ENCODE measurements at regions not wholly inside any gene's neighbourhood (a gene's known extent, or its start where the extent isn't known, plus 50 kb on each side); places are given as distances from the start of the nearest gene placed in this dataset.

GRCh38 chr22:27514601-27515523, 286.7 kb downstream of the MN1 start:
- DNase-seq (ENCODE audit: low spot score): peak; percentile 87
- no peaks in the 10 kb centered on the region for H3K9me3 ChIP-seq
- no peaks in the 10 kb centered on the region for H3K36me3 ChIP-seq
- TF ChIP-seq CTCF (IDR thresholded peaks at IDR 0.05): no peak
- peaks cover 0 to 10% of the 10 kb centered on the region in 2 donors for H3K4me1 ChIP-seq
- peak overlapping the region; percentile 41 to 74 for H3K27ac ChIP-seq
- H3K27me3 ChIP-seq: no peaks in the 10 kb centered on the region
- H3K4me3 ChIP-seq: no peak overlapping the region

- no peak overlapping the region for H3K27ac ChIP-seq
- no peak for TF ChIP-seq CTCF (IDR thresholded peaks at IDR 0.05)
- no peaks in the 10 kb centered on the region for H3K27me3 ChIP-seq
- H3K4me3 ChIP-seq: no peak overlapping the region
- H3K4me1 ChIP-seq: peaks cover 0 to under 1% of the 10 kb centered on the region in 2 donors
- no peaks in the 10 kb centered on the region for H3K36me3 ChIP-seq
- DNase-seq (ENCODE audit: low spot score): no peak
- H3K9me3 ChIP-seq: no peaks in the 10 kb centered on the region
Measured at GRCh38 chr22:27517361-27518155, 284.0 kb downstream of the MN1 start.

GRCh38 chr22:27518531-27519340, 282.8 kb downstream of the MN1 start:
- Histone ChIP-seq H3K9me3 (no peaks in the 10 kb centered on the region), H3K4me3 (no peak overlapping the region), H3K36me3 (no peaks in the 10 kb centered on the region), H3K4me1 (no peaks in the 10 kb centered on the region), H3K27ac (no peak overlapping the region), H3K27me3 (no peaks in the 10 kb centered on the region)
- DNase-seq (ENCODE audit: low spot score): no peak
- no peak for TF ChIP-seq CTCF (IDR thresholded peaks at IDR 0.05)

- no peaks in the 10 kb centered on the region for H3K27me3 ChIP-seq
- no peak for TF ChIP-seq CTCF (IDR thresholded peaks at IDR 0.05)
Measured at GRCh38 chr22:27523711-27524110, 277.8 kb downstream of the MN1 start.

GRCh38 chr22:27525711-27526110, 275.8 kb downstream of the MN1 start:
- H3K4me3 ChIP-seq: no peak overlapping the region
- H3K36me3 ChIP-seq: no peaks in the 10 kb centered on the region
- no peak for TF ChIP-seq CTCF (IDR thresholded peaks at IDR 0.05)
- H3K9me3 ChIP-seq: peaks cover 0 to 4% of the 10 kb centered on the region in 2 donors
- DNase-seq (ENCODE audit: low spot score): no peak
- H3K27ac ChIP-seq: no peak overlapping the region
- no peaks in the 10 kb centered on the region for H3K4me1 ChIP-seq
- H3K27me3 ChIP-seq: no peaks in the 10 kb centered on the region

More at GRCh38 chr22:27523711-27524110, 277.8 kb downstream of the MN1 start:
- Histone ChIP-seq H3K4me1 (no peaks in the 10 kb centered on the region), H3K4me3 (no peak overlapping the region), H3K27ac (no peak overlapping the region), H3K36me3 (no peaks in the 10 kb centered on the region), H3K9me3 (no peaks in the 10 kb centered on the region)
- DNase-seq (ENCODE audit: low spot score): no peak

Data from right atrium auricular region (tissue), 2 donors.